ENCODE measurements at regions not wholly inside any gene's neighbourhood (a gene's known extent, or its start where the extent isn't known, plus 50 kb on each side); places are given as distances from the start of the nearest gene placed in this dataset.

GRCh38 chr12:48286665-48287064, 64.1 kb downstream of the ZNF641 start:
- DNase-seq (ENCODE audit: low spot score in 2 of 2) (no peak), ATAC-seq (replicated peaks; ENCODE audit: extremely low read depth, poor library complexity, severe bottlenecking) (no peak)
- Mint-ChIP-seq H3K27me3 (peaks cover 34% of the 10 kb centered on the region), H3K36me3 (ENCODE audit: insufficient read depth) (no peaks in the 10 kb centered on the region), H3K9me3 (no peaks in the 10 kb centered on the region), H3K4me3 (no peak overlapping the region), H3K27ac (ENCODE audit: low read depth) (peak overlapping the region; percentile 50), H3K4me1 (peaks cover 13% of the 10 kb centered on the region)

- H3K9me3 Mint-ChIP-seq, result no peaks in the 10 kb centered on the region
- peak overlapping the region; percentile 40 for H3K4me3 Mint-ChIP-seq
- peak overlapping the region; percentile 50 for H3K27ac Mint-ChIP-seq (ENCODE audit: low read depth)
- DNase-seq (ENCODE audit: low spot score in 2 of 2) (no peak), ATAC-seq (replicated peaks; ENCODE audit: extremely low read depth, poor library complexity, severe bottlenecking) (peak; percentile 80)
- H3K4me1 Mint-ChIP-seq, result peaks cover 13% of the 10 kb centered on the region
- H3K27me3 Mint-ChIP-seq, result peaks cover 41% of the 10 kb centered on the region
- H3K36me3 Mint-ChIP-seq (ENCODE audit: insufficient read depth), result no peaks in the 10 kb centered on the region
Observed at GRCh38 chr12:48285751-48286650, 64.7 kb downstream of the ZNF641 start.

DNA sequence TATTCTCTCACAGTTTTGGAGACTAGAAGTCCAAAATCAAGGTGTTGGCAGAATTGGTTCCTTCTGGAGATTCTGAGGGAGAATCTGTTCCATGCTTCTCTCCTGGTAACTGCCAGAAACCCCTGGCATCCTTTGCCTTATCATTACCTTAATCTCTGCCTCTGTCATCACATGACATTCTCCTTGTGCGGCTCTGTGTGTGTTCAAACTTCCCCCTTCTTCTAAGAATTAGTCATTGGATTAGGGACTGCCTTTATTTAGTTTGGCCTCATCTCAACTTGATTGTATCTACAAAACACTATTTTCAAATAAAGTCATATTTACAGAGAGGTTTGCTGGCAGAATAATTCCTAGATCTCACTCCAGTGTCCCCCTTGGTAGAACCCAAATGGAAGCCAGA, 68.9 kb downstream of the ZNF641 start:
- Mint-ChIP-seq H3K9me3 (peaks cover 2% of the 10 kb centered on the region), H3K27ac (ENCODE audit: low read depth) (no peak overlapping the region), H3K36me3 (ENCODE audit: insufficient read depth) (no peaks in the 10 kb centered on the region), H3K4me1 (peaks cover 13% of the 10 kb centered on the region), H3K4me3 (no peak overlapping the region), H3K27me3 (peaks cover 55% of the 10 kb centered on the region)
- DNase-seq (ENCODE audit: low spot score in 2 of 2) (no peak), ATAC-seq (replicated peaks; ENCODE audit: extremely low read depth, poor library complexity, severe bottlenecking) (no peak)

DNA sequence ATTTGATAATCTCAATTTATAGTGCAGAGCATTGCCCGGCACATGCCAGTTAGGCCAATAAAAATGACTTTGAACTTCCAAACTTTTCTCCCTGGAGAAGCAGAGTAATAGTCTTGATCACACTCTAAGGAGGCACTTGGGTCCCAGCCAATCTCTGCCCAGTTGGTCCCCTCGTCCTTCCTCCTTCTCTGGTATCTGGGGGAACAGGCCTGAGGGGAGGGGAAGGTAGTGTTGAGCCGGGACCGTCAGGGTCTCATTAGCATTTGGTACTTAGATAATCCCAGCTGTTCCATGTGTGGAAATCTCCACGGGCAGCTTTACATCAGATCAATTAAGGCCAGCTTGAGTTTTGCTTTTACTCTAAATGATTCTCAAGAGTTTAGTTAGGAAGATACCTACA, 70.1 kb downstream of the ZNF641 start:
- no peak overlapping the region for H3K27ac Mint-ChIP-seq (ENCODE audit: low read depth)
- no peak for ATAC-seq (replicated peaks; ENCODE audit: extremely low read depth, poor library complexity, severe bottlenecking)

GRCh38 chr12:48279601-48280000, 71.1 kb downstream of the ZNF641 start:
- no peak for DNase-seq (ENCODE audit: low spot score in 2 of 2)
- peaks cover 77% of the 10 kb centered on the region for H3K27me3 Mint-ChIP-seq

More for the DNA sequence above, 70.1 kb downstream of the ZNF641 start:
- H3K4me3 Mint-ChIP-seq, result no peak overlapping the region
- peaks cover 67% of the 10 kb centered on the region for H3K27me3 Mint-ChIP-seq
- H3K4me1 Mint-ChIP-seq, result peaks cover 1% of the 10 kb centered on the region
- peaks cover 7% of the 10 kb centered on the region for H3K9me3 Mint-ChIP-seq
- DNase-seq (ENCODE audit: low spot score in 2 of 2), result no peak
- no peaks in the 10 kb centered on the region for H3K36me3 Mint-ChIP-seq (ENCODE audit: insufficient read depth)

DNA sequence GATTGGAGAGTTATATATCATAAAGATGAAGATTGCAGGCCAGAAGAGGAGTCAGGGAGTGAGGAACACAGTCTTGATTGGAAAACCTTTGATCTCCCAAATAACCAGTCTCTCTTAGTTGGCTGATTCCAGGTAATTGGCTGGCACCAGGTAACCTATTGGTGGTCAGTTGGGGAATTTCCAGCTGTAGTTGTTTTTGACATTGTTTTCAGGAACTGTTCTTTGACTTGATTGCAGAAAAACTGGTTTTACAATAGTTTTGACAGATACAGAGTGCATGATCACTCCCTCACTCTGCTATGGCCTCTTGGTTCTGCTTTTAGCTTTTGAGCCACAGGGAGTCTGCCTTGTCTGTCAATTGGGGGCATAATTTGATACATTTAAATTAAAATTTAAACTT, 71.6 kb downstream of the ZNF641 start:
- peaks cover 2% of the 10 kb centered on the region for H3K36me3 Mint-ChIP-seq (ENCODE audit: insufficient read depth)
- ATAC-seq (replicated peaks; ENCODE audit: extremely low read depth, poor library complexity, severe bottlenecking) (no peak), DNase-seq (ENCODE audit: low spot score in 2 of 2) (no peak)
- no peak overlapping the region for H3K27ac Mint-ChIP-seq (ENCODE audit: low read depth)
- peaks cover 78% of the 10 kb centered on the region for H3K27me3 Mint-ChIP-seq
- H3K4me3 Mint-ChIP-seq, result no peak overlapping the region
- H3K9me3 Mint-ChIP-seq, result peaks cover 7% of the 10 kb centered on the region
- no peaks in the 10 kb centered on the region for H3K4me1 Mint-ChIP-seq

More at GRCh38 chr12:48279601-48280000, 71.1 kb downstream of the ZNF641 start:
- Mint-ChIP-seq H3K4me1 (no peaks in the 10 kb centered on the region), H3K36me3 (ENCODE audit: insufficient read depth) (peaks cover 2% of the 10 kb centered on the region), H3K4me3 (no peak overlapping the region), H3K27ac (ENCODE audit: low read depth) (no peak overlapping the region), H3K9me3 (peaks cover 7% of the 10 kb centered on the region)
- ATAC-seq (replicated peaks; ENCODE audit: extremely low read depth, poor library complexity, severe bottlenecking), result no peak

DNA sequence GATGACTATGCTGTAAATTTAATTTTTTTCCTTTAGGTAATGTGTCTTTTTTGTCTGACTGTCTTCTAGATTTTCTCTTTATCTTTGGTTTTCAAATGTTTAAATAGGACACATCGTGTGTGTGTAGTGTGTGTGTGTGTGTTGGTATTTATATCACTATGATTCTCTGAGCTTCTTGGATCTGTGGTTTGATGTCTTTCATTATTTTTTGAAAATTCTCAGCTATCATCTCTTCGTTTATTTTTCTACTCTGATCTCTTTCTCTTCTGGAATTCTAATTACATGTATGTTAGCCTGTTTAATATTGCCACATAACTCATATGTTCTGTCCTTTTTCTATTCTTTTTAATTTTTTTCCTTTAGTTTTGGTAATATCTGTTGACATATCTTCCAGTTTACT, 73.5 kb upstream of the OR10AD1 start:
- ATAC-seq (replicated peaks; ENCODE audit: extremely low read depth, poor library complexity, severe bottlenecking), result no peak
- peaks cover 85% of the 10 kb centered on the region for H3K27me3 Mint-ChIP-seq
- H3K9me3 Mint-ChIP-seq, result peaks cover 7% of the 10 kb centered on the region

GRCh38 chr12:48266826-48267225, 63.7 kb upstream of the OR10AD1 start:
- DNase-seq (ENCODE audit: low spot score in 2 of 2), result no peak
- Mint-ChIP-seq H3K36me3 (ENCODE audit: insufficient read depth) (no peaks in the 10 kb centered on the region), H3K27me3 (peaks cover 69% of the 10 kb centered on the region), H3K27ac (ENCODE audit: low read depth) (no peak overlapping the region), H3K4me1 (no peaks in the 10 kb centered on the region), H3K9me3 (no peaks in the 10 kb centered on the region), H3K4me3 (no peak overlapping the region)
- ATAC-seq (replicated peaks; ENCODE audit: extremely low read depth, poor library complexity, severe bottlenecking), result no peak

More for the DNA sequence above, 73.5 kb upstream of the OR10AD1 start:
- Mint-ChIP-seq H3K4me1 (no peaks in the 10 kb centered on the region), H3K4me3 (no peak overlapping the region), H3K36me3 (ENCODE audit: insufficient read depth) (peaks cover 2% of the 10 kb centered on the region), H3K27ac (ENCODE audit: low read depth) (no peak overlapping the region)
- no peak for DNase-seq (ENCODE audit: low spot score in 2 of 2)

DNA sequence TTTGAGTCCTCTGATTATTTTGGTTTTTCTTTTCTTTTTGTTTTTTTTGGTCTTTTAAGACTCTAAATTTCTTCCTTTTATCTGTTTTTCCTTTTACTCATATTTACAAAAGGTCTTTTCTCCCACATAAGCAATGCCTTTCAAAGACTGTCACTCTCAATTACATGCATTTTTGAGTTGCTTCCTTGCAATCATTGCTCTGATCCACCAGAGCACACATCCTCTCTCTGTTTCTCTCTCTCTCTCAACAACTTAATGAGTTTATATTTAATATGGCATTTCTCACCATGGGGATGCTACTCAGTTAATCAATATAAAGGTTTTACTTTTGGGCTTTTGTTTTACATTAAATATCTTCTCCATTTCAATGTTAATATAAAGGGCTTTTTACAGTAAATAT, 62.7 kb upstream of the OR10AD1 start:
- peaks cover 2% of the 10 kb centered on the region for H3K36me3 Mint-ChIP-seq (ENCODE audit: insufficient read depth)
- H3K9me3 Mint-ChIP-seq, result no peaks in the 10 kb centered on the region
- no peak overlapping the region for H3K27ac Mint-ChIP-seq (ENCODE audit: low read depth)
- H3K27me3 Mint-ChIP-seq, result peaks cover 66% of the 10 kb centered on the region
- no peak overlapping the region for H3K4me3 Mint-ChIP-seq
- ATAC-seq (replicated peaks; ENCODE audit: extremely low read depth, poor library complexity, severe bottlenecking), result no peak
- no peaks in the 10 kb centered on the region for H3K4me1 Mint-ChIP-seq
- DNase-seq (ENCODE audit: low spot score in 2 of 2), result no peak

DNA sequence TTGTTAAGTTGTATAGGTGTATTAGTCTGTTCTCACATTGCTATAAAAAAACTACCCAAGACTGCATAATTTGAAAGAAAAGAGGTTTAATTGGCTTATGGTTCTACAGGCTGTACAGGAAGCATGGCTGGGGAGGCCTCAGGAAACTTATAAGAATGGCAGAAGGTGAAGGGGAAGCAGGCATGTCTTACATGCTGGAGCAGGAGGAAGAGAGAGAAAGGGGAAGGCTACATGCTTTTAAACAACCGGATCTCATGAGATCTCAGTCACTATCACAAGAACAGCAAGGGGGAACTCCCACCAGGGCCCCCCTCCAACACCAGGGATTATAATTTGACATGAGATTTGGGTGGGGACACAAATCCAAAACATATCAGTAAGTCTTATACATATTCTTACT, 60.5 kb upstream of the OR10AD1 start:
- Mint-ChIP-seq H3K9me3 (no peaks in the 10 kb centered on the region), H3K27ac (ENCODE audit: low read depth) (no peak overlapping the region), H3K27me3 (peaks cover 62% of the 10 kb centered on the region), H3K36me3 (ENCODE audit: insufficient read depth) (peaks cover 2% of the 10 kb centered on the region), H3K4me3 (no peak overlapping the region), H3K4me1 (no peaks in the 10 kb centered on the region)
- DNase-seq (ENCODE audit: low spot score in 2 of 2), result no peak
- ATAC-seq (replicated peaks; ENCODE audit: extremely low read depth, poor library complexity, severe bottlenecking), result no peak

GRCh38 chr12:48261773-48262172, 58.7 kb upstream of the OR10AD1 start:
- no peak overlapping the region for H3K27ac Mint-ChIP-seq (ENCODE audit: low read depth)
- H3K36me3 Mint-ChIP-seq (ENCODE audit: insufficient read depth), result peaks cover 2% of the 10 kb centered on the region
- H3K4me3 Mint-ChIP-seq, result no peak overlapping the region
- no peaks in the 10 kb centered on the region for H3K4me1 Mint-ChIP-seq
- no peaks in the 10 kb centered on the region for H3K9me3 Mint-ChIP-seq
- H3K27me3 Mint-ChIP-seq, result peaks cover 49% of the 10 kb centered on the region
- no peak for ATAC-seq (replicated peaks; ENCODE audit: extremely low read depth, poor library complexity, severe bottlenecking)
- no peak for DNase-seq (ENCODE audit: low spot score in 2 of 2)
